ENCODE measurements at regions not wholly inside any gene's neighbourhood (a gene's known extent, or its start where the extent isn't known, plus 50 kb on each side); places are given as distances from the start of the nearest gene placed in this dataset.

DNA sequence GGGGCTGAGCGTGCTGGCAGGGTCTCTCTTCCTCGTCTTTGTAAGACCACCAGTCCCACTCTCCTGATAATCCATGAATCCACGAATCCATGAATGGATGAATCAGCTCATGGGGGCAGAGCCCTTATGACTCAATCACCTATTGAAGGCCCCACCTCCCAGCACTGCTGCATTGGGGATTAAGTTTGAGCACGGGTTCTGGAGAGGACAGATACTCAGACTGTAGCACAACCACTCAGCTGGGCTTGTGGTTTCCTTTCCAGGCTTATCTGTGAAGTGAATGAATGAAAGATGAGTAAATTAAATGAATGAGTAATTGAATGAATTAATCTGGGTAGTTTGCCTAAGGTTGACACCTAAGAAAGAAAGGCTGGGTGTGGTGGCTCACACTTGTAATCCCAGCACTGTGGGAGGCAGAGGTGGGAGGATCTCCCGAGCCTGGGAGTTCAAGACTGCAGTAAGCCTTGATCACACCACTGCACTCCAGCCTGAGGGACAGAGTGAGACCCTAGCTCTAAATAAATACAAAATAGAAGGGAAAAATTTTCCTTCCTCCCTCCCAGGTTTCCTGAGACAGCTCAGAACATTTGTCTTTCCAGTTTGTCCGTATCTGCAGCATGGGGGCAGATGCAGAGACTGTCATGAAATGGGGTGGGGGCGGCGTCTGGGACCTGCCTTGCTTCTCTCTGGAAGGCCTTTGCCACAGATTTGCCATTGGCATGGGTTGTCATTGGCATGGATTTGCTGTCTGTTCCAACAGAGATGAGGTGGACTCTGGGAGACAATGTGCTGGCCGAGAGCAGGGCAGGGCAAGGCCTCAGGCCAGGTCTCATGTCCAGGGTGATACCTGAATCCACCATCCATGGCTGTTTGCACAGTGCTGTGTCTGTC lies 187.7 kb upstream of the C1orf174 start:
- TF ChIP-seq, protein P1, sequence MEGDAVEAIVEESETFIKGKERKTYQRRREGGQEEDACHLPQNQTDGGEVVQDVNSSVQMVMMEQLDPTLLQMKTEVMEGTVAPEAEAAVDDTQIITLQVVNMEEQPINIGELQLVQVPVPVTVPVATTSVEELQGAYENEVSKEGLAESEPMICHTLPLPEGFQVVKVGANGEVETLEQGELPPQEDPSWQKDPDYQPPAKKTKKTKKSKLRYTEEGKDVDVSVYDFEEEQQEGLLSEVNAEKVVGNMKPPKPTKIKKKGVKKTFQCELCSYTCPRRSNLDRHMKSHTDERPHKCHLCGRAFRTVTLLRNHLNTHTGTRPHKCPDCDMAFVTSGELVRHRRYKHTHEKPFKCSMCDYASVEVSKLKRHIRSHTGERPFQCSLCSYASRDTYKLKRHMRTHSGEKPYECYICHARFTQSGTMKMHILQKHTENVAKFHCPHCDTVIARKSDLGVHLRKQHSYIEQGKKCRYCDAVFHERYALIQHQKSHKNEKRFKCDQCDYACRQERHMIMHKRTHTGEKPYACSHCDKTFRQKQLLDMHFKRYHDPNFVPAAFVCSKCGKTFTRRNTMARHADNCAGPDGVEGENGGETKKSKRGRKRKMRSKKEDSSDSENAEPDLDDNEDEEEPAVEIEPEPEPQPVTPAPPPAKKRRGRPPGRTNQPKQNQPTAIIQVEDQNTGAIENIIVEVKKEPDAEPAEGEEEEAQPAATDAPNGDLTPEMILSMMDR (IDR thresholded peaks at IDR 0.05), result no peak
- TF ChIP-seq POLR2A (IDR thresholded peaks at IDR 0.05), result no peak

Data from thyroid gland (tissue), 4 donors.